Trophoblast cell (in vitro differentiated cells and primary cell): ENCODE measurements at regions not wholly inside any gene's neighbourhood (a gene's known extent, or its start where the extent isn't known, plus 50 kb on each side); places are given as distances from the start of the nearest gene placed in this dataset.

ENCODE experiments used
- DNase-seq, 2 donors: peaks; one replicate each; pipeline ENCODE4 v3.0.0-alpha.2; 2016
- H2AFZ ChIP-seq: 2 replicates; pipeline ENCODE4 v1.6.1; 2013; ENCODE audit warnings: low read length, moderate library complexity, mild to moderate bottlenecking; ENCODE audit not compliant: insufficient read depth, poor library complexity
- H2AK5ac ChIP-seq: 2 replicates; pipeline ENCODE4 v1.6.1; 2013; ENCODE audit warnings: mild to moderate bottlenecking, low read length
- H2BK120ac ChIP-seq: 2 replicates; pipeline ENCODE4 v1.6.1; 2013; ENCODE audit warnings: low read length, mild to moderate bottlenecking, moderate library complexity; ENCODE audit not compliant: insufficient read depth, poor library complexity
- H2BK12ac ChIP-seq: 2 replicates; pipeline ENCODE4 v1.6.1; 2013; ENCODE audit warnings: mild to moderate bottlenecking, low read length, moderate library complexity
- H2BK5ac ChIP-seq: 2 replicates; pipeline ENCODE4 v1.6.1; 2013; ENCODE audit warnings: low read length, low read depth, moderate library complexity, mild to moderate bottlenecking; ENCODE audit not compliant: poor library complexity
- H3K14ac ChIP-seq: 2 replicates; pipeline ENCODE4 v1.6.1; 2013; ENCODE audit warnings: mild to moderate bottlenecking, low read length
- H3K18ac ChIP-seq: 2 replicates; pipeline ENCODE4 v1.6.1; 2013; ENCODE audit warnings: mild to moderate bottlenecking, low read length
- H3K23ac ChIP-seq: 2 replicates; pipeline ENCODE4 v1.6.1; 2013; ENCODE audit warnings: low read length
- H3K27ac ChIP-seq: 2 replicates; pipeline ENCODE4 v1.5.1; 2013; ENCODE audit warnings: low read depth, mild to moderate bottlenecking, inconsistent platforms, low read length, moderate library complexity
- H3K27me3 ChIP-seq: 2 replicates; pipeline ENCODE4 v1.6.1; 2013; ENCODE audit warnings: inconsistent platforms, mild to moderate bottlenecking, low read length, moderate library complexity; ENCODE audit not compliant: insufficient read depth
- H3K36me3 ChIP-seq, 2 experiments: 1 replicate in 1 of 2; 2 replicates in 1 of 2; pipeline ENCODE4 v1.6.1; 2013; ENCODE audit warnings: low read length in 2 of 2, mild to moderate bottlenecking in 2 of 2, moderate library complexity in 1 of 2; ENCODE audit not compliant: insufficient read depth in 2 of 2, control insufficient read depth in 1 of 2
- H3K4ac ChIP-seq: 2 replicates; pipeline ENCODE4 v1.6.1; 2013; ENCODE audit warnings: low read depth, mild to moderate bottlenecking, low read length, moderate library complexity
- H3K4me1 ChIP-seq, 2 experiments: 1 replicate in 1 of 2; 2 replicates in 1 of 2; pipeline ENCODE4 v1.6.1; 2013; ENCODE audit warnings: low read length in 2 of 2, mild to moderate bottlenecking in 2 of 2, moderate library complexity in 1 of 2; ENCODE audit not compliant: insufficient read depth in 2 of 2, control insufficient read depth in 1 of 2
- H3K4me2 ChIP-seq: 2 replicates; pipeline ENCODE4 v1.6.1; 2013; ENCODE audit warnings: inconsistent platforms, mild to moderate bottlenecking, low read length, moderate library complexity
- H3K4me3 ChIP-seq: 2 replicates; pipeline ENCODE4 v1.5.1; 2013; ENCODE audit warnings: mild to moderate bottlenecking, low read depth, low read length, inconsistent platforms
- H3K79me1 ChIP-seq: one replicate; pipeline ENCODE4 v1.6.1; 2013; ENCODE audit warnings: low read length
- H3K79me2 ChIP-seq: 2 replicates; pipeline ENCODE4 v1.6.1; 2013; ENCODE audit warnings: low read length, mild to moderate bottlenecking; ENCODE audit not compliant: control insufficient read depth, insufficient read depth, poor library complexity
- H3K9ac ChIP-seq: 2 replicates; pipeline ENCODE4 v1.6.1; 2013; ENCODE audit warnings: mild to moderate bottlenecking, low read length
- H3K9me3 ChIP-seq: 2 replicates; pipeline ENCODE4 v1.6.1; 2013; ENCODE audit warnings: low read depth, mild to moderate bottlenecking, control low read depth, inconsistent platforms, low read length; ENCODE audit not compliant: insufficient read depth
- H4K12ac ChIP-seq: 2 replicates; pipeline ENCODE4 v1.6.1; 2013; ENCODE audit warnings: low read depth, mild to moderate bottlenecking, low read length, moderate library complexity
- H4K8ac ChIP-seq: 2 replicates; pipeline ENCODE4 v1.6.1; 2013; ENCODE audit warnings: low read depth, mild to moderate bottlenecking, low read length, moderate library complexity
- H4K91ac ChIP-seq: one replicate; pipeline ENCODE4 v1.6.1; 2013; ENCODE audit warnings: low read depth, mild to moderate bottlenecking, low read length, moderate library complexity
- WGBS: extraction: QIAGEN DNeasy Blood & Tissue Kit; methylation state at CpG from one replicate; pipeline ENCODE4 v1.1.7; 2013; ENCODE audit warnings: missing lambda C conversion rate; ENCODE audit not compliant: insufficient read length, insufficient coverage; ENCODE audit errors: extremely low coverage; 5-methylcytosine and 5-hydroxymethylcytosine counted together

- no peak overlapping the region for H2BK12ac ChIP-seq
- no peaks in the 10 kb centered on the region for H3K4me1 ChIP-seq
- no peak overlapping the region for H3K14ac ChIP-seq
- H2AK5ac ChIP-seq = no peak overlapping the region
- H3K27ac ChIP-seq = no peak overlapping the region
- H3K9me3 ChIP-seq = peaks cover 97% of the 10 kb centered on the region
- H3K79me2 ChIP-seq = no peaks in the 10 kb centered on the region
- WGBS = no CpG with 5 or more reads among the region's 35 CpGs
- no peak overlapping the region for H3K18ac ChIP-seq
- H4K12ac ChIP-seq = no peak overlapping the region
- no peaks in the 10 kb centered on the region for H3K79me1 ChIP-seq
- no peak overlapping the region for H3K4me2 ChIP-seq
- no peak overlapping the region for H3K4me3 ChIP-seq
- no peaks in the 10 kb centered on the region for H3K36me3 ChIP-seq
- H2BK5ac ChIP-seq = no peak overlapping the region
- no peak overlapping the region for H3K4ac ChIP-seq
- H4K8ac ChIP-seq = no peak overlapping the region
- no peak overlapping the region for H2BK120ac ChIP-seq
- H3K9ac ChIP-seq = no peak overlapping the region
- H4K91ac ChIP-seq = no peak overlapping the region
- H2AFZ ChIP-seq = no peak overlapping the region
- no peaks in the 10 kb centered on the region for H3K27me3 ChIP-seq
- H3K23ac ChIP-seq = no peak overlapping the region
- DNase-seq = no peak
Measured at GRCh38 chr12:34600592-34601462, 578.5 kb downstream of the ALG10 start.

GRCh38 chr12:34601689-34602088 is 579.4 kb downstream of the ALG10 start:
- no peak for DNase-seq
- Histone ChIP-seq H2BK5ac (no peak overlapping the region), H2AK5ac (no peak overlapping the region), H2BK12ac (no peak overlapping the region), H3K27me3 (no peaks in the 10 kb centered on the region), H3K23ac (no peak overlapping the region), H3K4me2 (no peak overlapping the region), H2AFZ (no peak overlapping the region), H4K8ac (no peak overlapping the region), H3K79me2 (no peaks in the 10 kb centered on the region), H3K4ac (no peak overlapping the region), H3K79me1 (no peaks in the 10 kb centered on the region), H3K4me3 (no peak overlapping the region), H3K9me3 (peaks cover 97% of the 10 kb centered on the region), H3K9ac (no peak overlapping the region), H3K18ac (no peak overlapping the region), H3K14ac (no peak overlapping the region), H4K12ac (no peak overlapping the region), H3K4me1 (no peaks in the 10 kb centered on the region), H3K36me3 (no peaks in the 10 kb centered on the region), H3K27ac (no peak overlapping the region), H2BK120ac (no peak overlapping the region), H4K91ac (no peak overlapping the region)
- WGBS = no CpG with 5 or more reads among the region's 11 CpGs

GRCh38 chr12:34602213-34602940 is 580.1 kb downstream of the ALG10 start:
- no peak overlapping the region for H2AK5ac ChIP-seq
- H4K8ac ChIP-seq = no peak overlapping the region
- H3K27ac ChIP-seq = no peak overlapping the region
- no peaks in the 10 kb centered on the region for H3K4me1 ChIP-seq
- no peak overlapping the region for H3K14ac ChIP-seq
- peaks cover 98% of the 10 kb centered on the region for H3K9me3 ChIP-seq
- no peak for DNase-seq
- H4K12ac ChIP-seq = no peak overlapping the region
- H3K23ac ChIP-seq = no peak overlapping the region
- no peak overlapping the region for H3K9ac ChIP-seq
- H2BK12ac ChIP-seq = no peak overlapping the region
- H3K18ac ChIP-seq = no peak overlapping the region
- H2BK5ac ChIP-seq = no peak overlapping the region
- no peak overlapping the region for H3K4me3 ChIP-seq
- no CpG with 5 or more reads among the region's 22 CpGs for WGBS
- no peak overlapping the region for H3K4ac ChIP-seq
- H3K36me3 ChIP-seq = no peaks in the 10 kb centered on the region
- no peaks in the 10 kb centered on the region for H3K79me1 ChIP-seq
- no peaks in the 10 kb centered on the region for H3K79me2 ChIP-seq
- H3K27me3 ChIP-seq = no peaks in the 10 kb centered on the region
- H2AFZ ChIP-seq = no peak overlapping the region
- no peak overlapping the region for H4K91ac ChIP-seq
- no peak overlapping the region for H3K4me2 ChIP-seq
- no peak overlapping the region for H2BK120ac ChIP-seq

- H3K36me3 ChIP-seq = no peaks in the 10 kb centered on the region
- H3K27me3 ChIP-seq = no peaks in the 10 kb centered on the region
- H3K4me1 ChIP-seq = no peaks in the 10 kb centered on the region
- H3K4ac ChIP-seq = no peak overlapping the region
- no peak overlapping the region for H4K12ac ChIP-seq
- H3K14ac ChIP-seq = no peak overlapping the region
- no peak overlapping the region for H3K18ac ChIP-seq
- H3K4me2 ChIP-seq = no peak overlapping the region
- no peak overlapping the region for H2AFZ ChIP-seq
- H2AK5ac ChIP-seq = no peak overlapping the region
- no peak overlapping the region for H3K27ac ChIP-seq
- no peak overlapping the region for H4K8ac ChIP-seq
- H3K79me1 ChIP-seq = no peaks in the 10 kb centered on the region
- no peak overlapping the region for H3K9ac ChIP-seq
- peaks cover 92% of the 10 kb centered on the region for H3K9me3 ChIP-seq
- H3K79me2 ChIP-seq = no peaks in the 10 kb centered on the region
- no peak overlapping the region for H2BK120ac ChIP-seq
- H2BK12ac ChIP-seq = no peak overlapping the region
- no peak overlapping the region for H2BK5ac ChIP-seq
- no peak overlapping the region for H3K23ac ChIP-seq
- WGBS = no CpG with 5 or more reads among the region's 21 CpGs
- DNase-seq = no peak
- no peak overlapping the region for H4K91ac ChIP-seq
- no peak overlapping the region for H3K4me3 ChIP-seq
Measured at GRCh38 chr12:34603382-34604035, 581.2 kb downstream of the ALG10 start.
